ENCODE measurements at regions not wholly inside any gene's neighbourhood (a gene's known extent, or its start where the extent isn't known, plus 50 kb on each side); places are given as distances from the start of the nearest gene placed in this dataset.
A peak's percentile ranks its signal among the peaks of the same experiment; 100 is the strongest.

DNA sequence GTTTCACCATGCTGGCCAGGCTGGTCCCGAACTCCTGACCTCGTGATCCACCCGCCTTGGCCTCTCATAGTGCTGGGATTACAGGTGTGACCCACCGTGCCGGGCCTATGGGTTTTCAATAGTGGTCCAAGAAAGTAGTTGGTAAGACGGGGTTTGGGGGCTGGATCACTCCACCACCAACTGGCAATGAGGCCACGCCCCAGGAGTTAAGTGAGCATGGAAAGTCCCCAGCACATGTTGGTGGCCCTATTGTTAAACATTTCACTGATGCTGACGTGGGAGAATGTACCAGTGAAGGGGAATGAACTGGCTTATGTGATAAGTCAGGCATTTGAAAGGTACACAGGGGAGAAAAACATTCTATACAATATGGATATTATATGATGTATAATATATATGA lies 80.4 kb downstream of the CHRD start:
- Histone ChIP-seq H3K36me3 (no peaks in the 10 kb centered on the region), H3K4me3 (no peak overlapping the region), H3K4me1 (no peaks in the 10 kb centered on the region), H3K9me3 (peaks cover 0 to 6% (median 0%) of the 10 kb centered on the region in 8 donors), H3K27me3 (replicated peaks in 1 of 7) (peaks cover 0 to 4% (median 0%) of the 10 kb centered on the region in 7 donors), H3K27ac (no peak overlapping the region)
- intact Hi-C loops (cut with DNase I; ENCODE audit: low total_unique reads) = no loop called here
- WGBS, 5 donors = 74 to 91% (median 87%) methylated on average over 3 to 8 of the region's 8 CpGs
- TF ChIP-seq, protein P1, sequence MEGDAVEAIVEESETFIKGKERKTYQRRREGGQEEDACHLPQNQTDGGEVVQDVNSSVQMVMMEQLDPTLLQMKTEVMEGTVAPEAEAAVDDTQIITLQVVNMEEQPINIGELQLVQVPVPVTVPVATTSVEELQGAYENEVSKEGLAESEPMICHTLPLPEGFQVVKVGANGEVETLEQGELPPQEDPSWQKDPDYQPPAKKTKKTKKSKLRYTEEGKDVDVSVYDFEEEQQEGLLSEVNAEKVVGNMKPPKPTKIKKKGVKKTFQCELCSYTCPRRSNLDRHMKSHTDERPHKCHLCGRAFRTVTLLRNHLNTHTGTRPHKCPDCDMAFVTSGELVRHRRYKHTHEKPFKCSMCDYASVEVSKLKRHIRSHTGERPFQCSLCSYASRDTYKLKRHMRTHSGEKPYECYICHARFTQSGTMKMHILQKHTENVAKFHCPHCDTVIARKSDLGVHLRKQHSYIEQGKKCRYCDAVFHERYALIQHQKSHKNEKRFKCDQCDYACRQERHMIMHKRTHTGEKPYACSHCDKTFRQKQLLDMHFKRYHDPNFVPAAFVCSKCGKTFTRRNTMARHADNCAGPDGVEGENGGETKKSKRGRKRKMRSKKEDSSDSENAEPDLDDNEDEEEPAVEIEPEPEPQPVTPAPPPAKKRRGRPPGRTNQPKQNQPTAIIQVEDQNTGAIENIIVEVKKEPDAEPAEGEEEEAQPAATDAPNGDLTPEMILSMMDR (IDR thresholded peaks at IDR 0.05 in 8 of 11, conservative IDR thresholded peaks at IDR 0.05 in 3 of 11) = no peak
- TF ChIP-seq POLR2AphosphoS5 (IDR thresholded peaks at IDR 0.05) = no peak
- DNase-seq = no peak

DNA sequence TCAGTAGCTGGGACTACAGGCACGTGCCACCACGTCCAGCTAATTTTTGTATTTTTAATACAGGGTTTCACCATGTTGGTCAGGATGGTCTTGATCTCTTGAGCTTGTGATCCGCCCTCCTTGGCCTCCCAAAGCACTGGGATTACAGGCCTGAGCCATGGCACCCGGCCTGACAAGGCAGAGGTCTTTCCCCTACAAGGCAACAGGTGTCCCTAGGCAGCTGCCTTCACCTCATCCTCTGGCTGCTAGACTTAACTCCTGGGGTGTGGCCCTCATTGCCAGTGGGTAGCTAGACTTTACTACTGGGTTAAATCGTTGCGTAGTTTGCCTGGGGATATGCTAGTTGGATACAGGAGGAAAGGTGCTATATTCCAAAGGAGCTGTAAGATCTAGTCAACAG lies 81.4 kb downstream of the CHRD start:
- intact Hi-C loops (cut with DNase I; ENCODE audit: low total_unique reads) = no loop called here
- Histone ChIP-seq H3K4me1 (peaks cover 1 to 5% (median 3%) of the 10 kb centered on the region in 6 donors), H3K27ac (no peak overlapping the region), H3K36me3 (no peaks in the 10 kb centered on the region), H3K9me3 (peaks cover 0 to 6% (median 0%) of the 10 kb centered on the region in 8 donors), H3K27me3 (replicated peaks in 1 of 7) (peaks cover 0 to 4% (median 0%) of the 10 kb centered on the region in 7 donors), H3K4me3 (no peak overlapping the region)
- 86 to 94% (median 90%) methylated on average over 6 of the region's 6 CpGs for WGBS, 5 donors
- TF ChIP-seq POLR2A (IDR thresholded peaks at IDR 0.05) = no peak
- TF ChIP-seq POLR2AphosphoS5 (IDR thresholded peaks at IDR 0.05) = no peak
- TF ChIP-seq, protein P1 (IDR thresholded peaks at IDR 0.05 in 8 of 11, conservative IDR thresholded peaks at IDR 0.05 in 3 of 11) = no peak
- DNase-seq = no peak

- DNase-seq = no peak
- Histone ChIP-seq H3K36me3 (no peaks in the 10 kb centered on the region), H3K9me3 (no peaks in the 10 kb centered on the region), H3K27me3 (replicated peaks in 1 of 7) (peaks cover 0 to 37% (median 0%) of the 10 kb centered on the region in 7 donors), H3K27ac (peak overlapping the region in 5 of 8 donors; percentile 30 to 69 (median 59)), H3K4me1 (peaks cover 8 to 36% (median 19%) of the 10 kb centered on the region in 6 donors), H3K4me3 (no peak overlapping the region)
- intact Hi-C loops (cut with DNase I; ENCODE audit: low total_unique reads) = no loop called here
- TF ChIP-seq, protein P1 (IDR thresholded peaks at IDR 0.05 in 8 of 11, conservative IDR thresholded peaks at IDR 0.05 in 3 of 11) = no peak
- TF ChIP-seq POLR2A (IDR thresholded peaks at IDR 0.05) (no peak), POLR2AphosphoS5 (IDR thresholded peaks at IDR 0.05) (no peak)
- WGBS, 5 donors = 67 to 85% (median 76%) methylated on average over 5 of the region's 5 CpGs
Observed at GRCh38 chr3:184465883-184466412, 86.1 kb downstream of the CHRD start.

DNA sequence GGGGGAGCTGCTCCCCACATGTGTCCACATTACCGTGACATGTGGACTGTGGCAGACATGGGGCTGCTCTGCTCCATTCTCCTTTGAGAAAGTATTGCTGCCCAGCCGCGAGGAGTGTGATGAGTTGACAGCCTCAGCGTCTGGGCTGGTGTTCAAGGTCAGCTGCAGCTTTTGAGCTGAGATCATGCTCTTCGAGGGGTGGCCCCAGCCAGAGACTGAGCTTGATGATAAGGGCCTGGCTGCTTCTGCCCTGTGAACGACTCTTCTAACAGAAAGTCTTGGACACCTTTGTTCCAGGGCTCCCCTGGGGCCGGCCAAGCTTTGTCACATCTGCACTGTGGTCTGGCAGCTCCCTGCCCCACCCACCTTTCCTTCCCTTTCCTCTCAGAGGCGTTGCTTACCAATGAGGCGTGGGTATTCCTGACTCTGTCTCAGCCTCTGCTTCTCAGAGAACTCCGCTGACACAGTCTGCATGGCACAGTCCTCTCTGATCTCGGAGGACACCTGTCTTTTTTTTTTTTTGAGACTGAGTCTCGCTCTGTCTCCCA lies 86.6 kb downstream of the CHRD start:
- TF ChIP-seq POLR2AphosphoS5 (IDR thresholded peaks at IDR 0.05) (peak in 2 of 3 donors; percentile 20 to 56), POLR2A (IDR thresholded peaks at IDR 0.05) (no peak)
- TF ChIP-seq, protein P1 (IDR thresholded peaks at IDR 0.05 in 8 of 11, conservative IDR thresholded peaks at IDR 0.05 in 3 of 11) = no peak
- Histone ChIP-seq H3K4me1 (peaks cover 8 to 38% (median 19%) of the 10 kb centered on the region in 6 donors), H3K27me3 (replicated peaks in 1 of 7) (peaks cover 0 to 37% (median 0%) of the 10 kb centered on the region in 7 donors), H3K9me3 (no peaks in the 10 kb centered on the region), H3K27ac (peak overlapping the region in 6 of 8 donors; percentile 30 to 69 (median 56)), H3K36me3 (no peaks in the 10 kb centered on the region), H3K4me3 (no peak overlapping the region)
- intact Hi-C loops (cut with DNase I; ENCODE audit: low total_unique reads) = no loop called here
- DNase-seq = no peak
- WGBS, 5 donors = 8 to 17% (median 11%) methylated on average over 10 to 12 of the region's 12 CpGs

Measured in spleen (tissue), 11 donors.